Epithelial cell of esophagus (primary cell): ENCODE measurements at regions not wholly inside any gene's neighbourhood (a gene's known extent, or its start where the extent isn't known, plus 50 kb on each side); places are given as distances from the start of the nearest gene placed in this dataset.

Experiments used
- DNase-seq: peaks from one replicate; pipeline ENCODE4 v3.0.0; 2010; ENCODE audit warnings: low read depth
- H3K4me3 ChIP-seq: 2 replicates; pipeline ENCODE4 v1.5.1; 2011; ENCODE audit warnings: mild to moderate bottlenecking, low read length, control low read depth
- CTCF ChIP-seq: IDR thresholded peaks from 2 replicates; pipeline ENCODE4 v1.5.1; 2011; ENCODE audit warnings: low read depth, mild to moderate bottlenecking, low read length, control low read depth, inconsistent platforms; ENCODE audit not compliant: insufficient read depth; ENCODE audit errors: missing control alignments

- H3K4me3 ChIP-seq = no peak overlapping the region
- no peak for DNase-seq
- TF ChIP-seq CTCF = no peak
Measured at GRCh38 chr11:133715602-133716001, 129.7 kb downstream of the SPATA19 start.

- TF ChIP-seq CTCF = no peak
- no peak for DNase-seq
- no peak overlapping the region for H3K4me3 ChIP-seq
Measured at GRCh38 chr11:133714471-133715375, 130.6 kb downstream of the SPATA19 start.

- no peak for TF ChIP-seq CTCF
- DNase-seq = no peak
- H3K4me3 ChIP-seq = no peak overlapping the region
Measured at GRCh38 chr11:133713844-133714243, 131.5 kb downstream of the SPATA19 start.

GRCh38 chr11:133713406-133713805, 131.9 kb downstream of the SPATA19 start:
- no peak for DNase-seq
- no peak for TF ChIP-seq CTCF
- no peak overlapping the region for H3K4me3 ChIP-seq

DNA sequence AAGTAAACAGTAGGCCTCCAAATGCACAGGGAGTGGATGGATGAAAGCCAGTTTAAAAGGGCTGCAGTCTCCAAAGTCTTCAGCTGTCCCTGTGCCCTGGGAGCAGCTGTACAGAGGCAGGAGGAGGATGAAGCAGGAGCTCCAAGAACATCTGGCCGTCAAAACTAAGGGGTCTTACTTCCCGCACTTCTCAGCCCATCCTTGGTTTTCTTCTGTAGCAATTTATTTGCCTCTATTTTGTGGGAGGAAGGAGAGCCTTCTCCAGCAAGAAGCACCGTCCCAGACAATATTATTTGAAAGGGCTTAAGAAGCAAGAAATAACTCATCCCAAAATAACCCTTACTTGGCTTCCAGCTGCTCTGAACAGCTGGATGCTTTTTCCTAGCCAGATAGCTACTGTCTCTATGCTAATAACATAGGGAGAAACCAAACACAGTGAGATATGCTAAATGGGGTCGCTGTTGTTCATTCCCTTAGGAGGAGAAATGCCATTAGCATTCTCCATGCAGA, 133.2 kb downstream of the SPATA19 start:
- no peak for TF ChIP-seq CTCF
- no peak overlapping the region for H3K4me3 ChIP-seq
- no peak for DNase-seq

DNA sequence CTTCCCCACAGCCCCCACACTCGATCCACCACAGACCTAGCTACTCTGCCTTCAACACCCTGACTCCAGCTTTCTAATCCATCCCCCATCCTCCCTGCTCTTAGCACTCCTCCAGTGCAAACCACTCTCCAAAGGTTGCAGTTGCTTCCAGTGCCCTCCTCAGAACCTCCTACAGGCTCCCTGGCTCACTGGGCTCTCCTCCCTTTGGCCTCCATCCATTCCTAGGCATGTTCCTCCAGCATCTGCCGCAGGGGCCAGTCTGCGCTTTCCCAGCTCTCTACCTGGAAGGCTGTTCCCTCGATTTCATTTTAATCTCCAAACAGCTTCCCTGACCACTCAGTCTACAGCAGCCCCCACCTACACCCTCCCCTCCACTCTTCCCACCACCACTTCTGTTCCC, 133.8 kb downstream of the SPATA19 start:
- no peak for TF ChIP-seq CTCF
- no peak for DNase-seq
- no peak overlapping the region for H3K4me3 ChIP-seq
